Osteocyte (in vitro differentiated cells): ENCODE measurements at regions not wholly inside any gene's neighbourhood (a gene's known extent, or its start where the extent isn't known, plus 50 kb on each side); places are given as distances from the start of the nearest gene placed in this dataset.

Experiments used
- DNase-seq: peaks from one replicate; pipeline ENCODE4 v3.0.0; 2021; ENCODE audit warnings: mixed read lengths; ENCODE audit not compliant: unreplicated experiment; ENCODE audit errors: extremely low spot score
- H3K27ac Mint-ChIP-seq: one replicate; pipeline ENCODE4 v1.8.0; 2021; ENCODE audit warnings: mild to moderate bottlenecking, mixed read lengths; ENCODE audit not compliant: unreplicated experiment
- H3K27me3 Mint-ChIP-seq: one replicate; pipeline ENCODE4 v1.8.0; 2021; ENCODE audit warnings: mixed read lengths; ENCODE audit not compliant: unreplicated experiment
- H3K36me3 Mint-ChIP-seq: one replicate; pipeline ENCODE4 v1.8.0; 2021; ENCODE audit warnings: mixed read lengths; ENCODE audit not compliant: unreplicated experiment
- H3K4me1 Mint-ChIP-seq: one replicate; pipeline ENCODE4 v1.8.0; 2021; ENCODE audit warnings: mixed read lengths; ENCODE audit not compliant: unreplicated experiment
- H3K4me3 Mint-ChIP-seq: one replicate; pipeline ENCODE4 v1.8.0; 2021; ENCODE audit warnings: mild to moderate bottlenecking, moderate library complexity, mixed read lengths; ENCODE audit not compliant: unreplicated experiment
- H3K9me3 Mint-ChIP-seq: one replicate; pipeline ENCODE4 v1.8.0; 2021; ENCODE audit warnings: mixed read lengths; ENCODE audit not compliant: unreplicated experiment
- TF ChIP-seq, protein P1 (sequence below): fragments of 200-600 bp; sonication (generic); IDR thresholded peaks from 2 replicates; pipeline ENCODE4 v1.5.0; 2021; ENCODE audit warnings: antibody characterized with exemption, mild to moderate bottlenecking, moderate library complexity

DNA sequence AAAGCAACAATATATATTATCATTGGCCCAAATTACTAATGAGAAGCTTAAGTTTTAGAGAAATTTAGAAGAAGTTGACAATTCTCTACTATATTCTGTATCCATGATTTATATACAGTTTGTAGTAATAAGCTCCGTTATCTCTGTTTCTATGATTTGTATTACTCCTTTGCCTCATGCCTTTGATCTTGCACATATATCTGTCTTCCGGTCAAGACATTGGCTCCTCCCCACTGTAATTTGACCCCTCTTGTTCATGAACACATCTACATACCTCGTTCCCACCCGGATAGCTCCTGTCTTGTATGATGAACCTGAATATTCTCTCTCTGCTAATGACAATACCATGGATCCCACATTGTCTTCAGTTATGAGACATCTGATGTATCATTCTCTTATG lies 581.0 kb upstream of the RGS18 start:
- peaks cover 5% of the 10 kb centered on the region for H3K9me3 Mint-ChIP-seq
- H3K4me3 Mint-ChIP-seq = no peak overlapping the region
- H3K27me3 Mint-ChIP-seq = no peaks in the 10 kb centered on the region
- no peak overlapping the region for H3K27ac Mint-ChIP-seq
- TF ChIP-seq, protein P1, sequence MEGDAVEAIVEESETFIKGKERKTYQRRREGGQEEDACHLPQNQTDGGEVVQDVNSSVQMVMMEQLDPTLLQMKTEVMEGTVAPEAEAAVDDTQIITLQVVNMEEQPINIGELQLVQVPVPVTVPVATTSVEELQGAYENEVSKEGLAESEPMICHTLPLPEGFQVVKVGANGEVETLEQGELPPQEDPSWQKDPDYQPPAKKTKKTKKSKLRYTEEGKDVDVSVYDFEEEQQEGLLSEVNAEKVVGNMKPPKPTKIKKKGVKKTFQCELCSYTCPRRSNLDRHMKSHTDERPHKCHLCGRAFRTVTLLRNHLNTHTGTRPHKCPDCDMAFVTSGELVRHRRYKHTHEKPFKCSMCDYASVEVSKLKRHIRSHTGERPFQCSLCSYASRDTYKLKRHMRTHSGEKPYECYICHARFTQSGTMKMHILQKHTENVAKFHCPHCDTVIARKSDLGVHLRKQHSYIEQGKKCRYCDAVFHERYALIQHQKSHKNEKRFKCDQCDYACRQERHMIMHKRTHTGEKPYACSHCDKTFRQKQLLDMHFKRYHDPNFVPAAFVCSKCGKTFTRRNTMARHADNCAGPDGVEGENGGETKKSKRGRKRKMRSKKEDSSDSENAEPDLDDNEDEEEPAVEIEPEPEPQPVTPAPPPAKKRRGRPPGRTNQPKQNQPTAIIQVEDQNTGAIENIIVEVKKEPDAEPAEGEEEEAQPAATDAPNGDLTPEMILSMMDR = no peak
- H3K4me1 Mint-ChIP-seq = peaks cover 19% of the 10 kb centered on the region
- H3K36me3 Mint-ChIP-seq = no peaks in the 10 kb centered on the region
- no peak for DNase-seq

DNA sequence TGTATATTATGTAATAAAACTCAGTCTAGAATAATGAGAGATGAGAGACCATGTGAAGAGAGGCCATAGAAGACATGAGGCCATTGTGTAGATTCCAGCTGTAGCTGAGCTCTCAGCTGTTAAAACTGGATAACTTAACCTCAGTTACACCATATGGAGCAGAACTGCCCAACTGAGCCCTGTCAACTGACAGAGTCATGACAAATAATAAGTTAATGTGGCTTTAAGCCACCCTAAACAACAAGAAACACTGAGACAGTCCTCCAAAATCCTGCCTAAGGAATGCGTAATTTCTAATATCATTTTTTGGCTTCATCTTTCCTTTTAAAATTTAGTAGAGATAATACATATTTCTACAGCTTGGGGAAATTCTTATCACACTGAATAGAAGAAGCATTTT lies 580.0 kb upstream of the RGS18 start:
- H3K27me3 Mint-ChIP-seq = no peaks in the 10 kb centered on the region
- H3K4me1 Mint-ChIP-seq = peaks cover 19% of the 10 kb centered on the region
- no peak for DNase-seq
- TF ChIP-seq, protein P1 = no peak
- H3K4me3 Mint-ChIP-seq = no peak overlapping the region
- no peak overlapping the region for H3K27ac Mint-ChIP-seq
- H3K36me3 Mint-ChIP-seq = no peaks in the 10 kb centered on the region
- H3K9me3 Mint-ChIP-seq = peaks cover 5% of the 10 kb centered on the region

DNA sequence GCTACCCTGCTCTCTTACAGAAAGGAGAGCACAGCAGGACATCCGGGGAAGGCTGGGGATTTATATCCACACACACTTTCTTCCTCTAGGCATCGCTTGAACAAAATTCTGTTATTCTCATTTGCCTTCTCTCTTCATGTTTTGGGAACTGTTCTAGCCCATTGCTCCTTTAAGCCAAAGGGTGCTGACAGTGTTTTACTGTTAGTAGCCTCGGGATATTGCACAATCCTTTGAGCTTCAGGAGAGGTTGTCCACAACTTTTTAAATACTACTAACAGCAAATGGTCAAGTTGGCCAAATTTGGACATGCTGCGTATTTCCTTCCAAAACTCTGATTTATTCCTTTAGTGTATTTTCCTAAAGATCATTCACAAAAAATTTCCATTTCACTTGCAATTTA lies 579.2 kb upstream of the RGS18 start:
- Mint-ChIP-seq H3K27ac (no peak overlapping the region), H3K36me3 (no peaks in the 10 kb centered on the region), H3K27me3 (no peaks in the 10 kb centered on the region), H3K4me3 (no peak overlapping the region), H3K4me1 (peaks cover 19% of the 10 kb centered on the region), H3K9me3 (peaks cover 8% of the 10 kb centered on the region)
- no peak for DNase-seq
- TF ChIP-seq, protein P1 = no peak

GRCh38 chr1:191582169-191582568 lies 576.1 kb upstream of the RGS18 start:
- TF ChIP-seq, protein P1 = no peak
- H3K4me3 Mint-ChIP-seq = no peak overlapping the region
- no peak overlapping the region for H3K27ac Mint-ChIP-seq
- DNase-seq = no peak
- H3K4me1 Mint-ChIP-seq = peaks cover 4% of the 10 kb centered on the region
- no peaks in the 10 kb centered on the region for H3K27me3 Mint-ChIP-seq
- H3K9me3 Mint-ChIP-seq = peaks cover 15% of the 10 kb centered on the region
- H3K36me3 Mint-ChIP-seq = no peaks in the 10 kb centered on the region

DNA sequence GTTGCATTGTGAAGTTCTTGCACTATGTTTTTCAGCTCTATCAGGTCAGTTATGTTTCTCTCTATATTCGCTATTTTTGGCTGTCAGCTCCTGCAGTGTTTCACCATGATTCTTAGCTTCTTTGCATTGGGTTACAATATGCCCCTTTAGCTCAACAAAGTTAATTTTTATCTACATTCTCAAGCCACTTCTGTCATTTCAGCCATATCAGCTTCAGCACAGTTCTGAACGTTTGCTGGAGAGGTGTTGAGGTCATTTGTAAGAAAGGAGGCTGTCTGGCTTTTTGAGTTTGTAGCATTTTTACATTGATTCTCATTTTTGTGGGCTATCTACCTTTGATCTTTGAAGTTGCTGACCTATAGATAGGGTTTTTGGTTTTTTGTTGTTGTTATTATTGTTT lies 573.2 kb upstream of the RGS18 start:
- no peak overlapping the region for H3K4me3 Mint-ChIP-seq
- H3K9me3 Mint-ChIP-seq = peaks cover 10% of the 10 kb centered on the region
- TF ChIP-seq, protein P1 = no peak
- H3K27me3 Mint-ChIP-seq = no peaks in the 10 kb centered on the region
- H3K36me3 Mint-ChIP-seq = no peaks in the 10 kb centered on the region
- H3K27ac Mint-ChIP-seq = no peak overlapping the region
- DNase-seq = no peak
- H3K4me1 Mint-ChIP-seq = peaks cover 6% of the 10 kb centered on the region
